K562 (cell line): ENCODE measurements at regions not wholly inside any gene's neighbourhood (a gene's known extent, or its start where the extent isn't known, plus 50 kb on each side); places are given as distances from the start of the nearest gene placed in this dataset.

Experiments used
- ATAC-seq: fragments of 200-7000 bp; cut with Tn5 transposase; 3 replicates; pipeline ENCODE4 v1.9.1; 2020; ENCODE audit warnings: moderate library complexity
- BruUV-seq: library from RNA; stranded (reverse); fragments of 400-500 nt; replicated peaks from 2 replicates; lab custom pipeline; 2021; lab: Mats Ljungman, UMichigan
- CTCF ChIA-PET: fragments of 300-600 bp; formaldehyde crosslinking; extraction: SDS; loops from one replicate; lab custom pipeline; 2021; ENCODE audit warnings: low intra/inter-chr PET ratio; lab: Yijun Ruan, JAX
- POLR2A ChIA-PET: fragments of 300-600, 350-650 bp; sonication (Branson Sonifier 250); formaldehyde crosslinking; extraction: SDS; loops from one replicate; lab custom pipeline; 2021; ENCODE audit warnings: antibody characterized with exemption, inconsistent platforms; lab: Yijun Ruan, JAX
- DNase-seq, 4 experiments: peaks; one replicate each; pipeline versions ENCODE4 v3.0.0 to v3.0.0-alpha.2; 2011 to 2018; ENCODE audit warnings: low spot score in 3 of 4, mixed read lengths in 3 of 4; ENCODE audit errors: extremely low read depth in 1 of 4
- FAIRE-seq: peaks from 2 replicates; lab custom pipeline; 2011; peaks lifted over from hg19 to GRCh38; lab: Jason Lieb, UNC
- H2AFZ ChIP-seq: 2 replicates; pipeline ENCODE4 v1.6.0; 2011; ENCODE audit warnings: low read depth, low read length, control low read depth, inconsistent platforms
- H3K27ac ChIP-seq: fragments of 200-600 bp; 3 replicates; pipeline ENCODE4 v1.8.0; 2011; ENCODE audit warnings: low read depth, mild to moderate bottlenecking, control low read depth, inconsistent platforms, low read length, moderate library complexity, mixed read lengths; ENCODE audit errors: extremely low read depth
- H3K27me3 ChIP-seq, 2 experiments: fragments of 300-600 bp in 1 of 2; 2 replicates in 1 of 2; 3 replicates in 1 of 2; pipeline versions ENCODE4 v1.6.0 to v1.8.0; 2011; ENCODE audit warnings: inconsistent platforms in 2 of 2, low read length in 2 of 2, mild to moderate bottlenecking in 1 of 2, mixed read lengths in 1 of 2, moderate library complexity in 1 of 2; ENCODE audit not compliant: control insufficient read depth in 2 of 2, insufficient read depth in 2 of 2
- H3K36me3 ChIP-seq: fragments of 300-600 bp; 3 replicates; pipeline ENCODE4 v1.8.0; 2011; ENCODE audit warnings: mild to moderate bottlenecking, low read length, inconsistent platforms; ENCODE audit not compliant: control insufficient read depth, insufficient read depth
- H3K4me1 ChIP-seq, 2 experiments: fragments of 200-600 bp in 1 of 2; replicated peaks in 1 of 2; 2 replicates in 1 of 2; 3 replicates in 1 of 2; pipeline versions ENCODE4 v1.5.1 to v1.8.0; 2011; ENCODE audit warnings: inconsistent platforms in 2 of 2, low read length in 2 of 2, mild to moderate bottlenecking in 1 of 2, mixed read lengths in 1 of 2, moderate library complexity in 1 of 2; ENCODE audit not compliant: control insufficient read depth in 2 of 2, insufficient read depth in 2 of 2
- H3K4me2 ChIP-seq: 2 replicates; pipeline ENCODE4 v1.6.1; 2011; ENCODE audit warnings: low read length, control low read depth, inconsistent platforms, mixed read lengths; ENCODE audit not compliant: insufficient read depth
- H3K4me3 ChIP-seq: fragments of 200-600 bp; sonication (generic), shearing (Covaris generic); 2 replicates; pipeline ENCODE4 v1.5.1; 2016; ENCODE audit warnings: control low read depth, inconsistent platforms
- H3K79me2 ChIP-seq: fragments of 200-600 bp; 3 replicates; pipeline ENCODE4 v1.8.0; 2011; ENCODE audit warnings: low read length, inconsistent platforms; ENCODE audit not compliant: control insufficient read depth, insufficient read depth
- H3K9ac ChIP-seq, 2 experiments: 2 replicates each; pipeline versions ENCODE4 v1.6.0 to v1.6.1; 2011; ENCODE audit warnings: low read depth in 2 of 2, low read length in 2 of 2, control low read depth in 1 of 2, inconsistent platforms in 1 of 2, mild to moderate bottlenecking in 1 of 2, mixed read lengths in 1 of 2; ENCODE audit not compliant: insufficient read depth in 1 of 2
- H3K9me1 ChIP-seq: one replicate; pipeline ENCODE4 v1.6.0; 2011; ENCODE audit warnings: inconsistent platforms, mild to moderate bottlenecking, low read length, moderate library complexity; ENCODE audit not compliant: control insufficient read depth, insufficient read depth
- H3K9me3 ChIP-seq: replicated peaks from 2 replicates; pipeline ENCODE4 v1.5.1; 2011; ENCODE audit warnings: low read depth, low read length, inconsistent platforms; ENCODE audit not compliant: control insufficient read depth, insufficient read depth
- H4K20me1 ChIP-seq: replicated peaks from 2 replicates; pipeline ENCODE4 v1.6.1; 2011; ENCODE audit warnings: low read length, inconsistent platforms, mixed read lengths; ENCODE audit not compliant: control insufficient read depth, insufficient read depth
- ARID2 ChIP-seq: fragments of 450-650 bp; IDR thresholded peaks from 2 replicates; pipeline ENCODE4 v1.6.1; 2017; ENCODE audit warnings: antibody characterized with exemption, mild to moderate bottlenecking
- ARNT ChIP-seq, 2 experiments: fragments of 450-650 bp; IDR thresholded peaks; 2 replicates each; pipeline ENCODE4 v1.6.1; 2016; ENCODE audit warnings: mild to moderate bottlenecking in 1 of 2
- ERF ChIP-seq: fragments of 450-650 bp; formaldehyde crosslinking; IDR thresholded peaks from 2 replicates; pipeline ENCODE4 v1.4.0; 2020; ENCODE audit warnings: mild to moderate bottlenecking, mixed read lengths
- GABPB1 ChIP-seq: sonication (generic); formaldehyde crosslinking; IDR thresholded peaks from 2 replicates; pipeline ENCODE4 v1.8.0; 2022; ENCODE audit warnings: mild to moderate bottlenecking, missing genetic modification reagents
- HIVEP1 ChIP-seq: fragments of 250-450 bp; sonication (Bioruptor Pico); IDR thresholded peaks from 2 replicates; pipeline ENCODE4 v1.4.0; 2020; ENCODE audit warnings: mild to moderate bottlenecking
- HMG20B ChIP-seq: fragments of 250-450 bp; sonication (Bioruptor Pico); IDR thresholded peaks from 2 replicates; pipeline ENCODE4 v1.5.0; 2021; ENCODE audit warnings: mild to moderate bottlenecking
- LCOR ChIP-seq: sonication (generic); formaldehyde crosslinking; IDR thresholded peaks from 2 replicates; pipeline ENCODE4 v1.8.0; 2022; ENCODE audit warnings: mild to moderate bottlenecking, missing genetic modification reagents
- PPARD ChIP-seq: fragments of 250-450 bp; sonication (Bioruptor Pico); IDR thresholded peaks from 2 replicates; pipeline ENCODE4 v1.8.0; 2022; ENCODE audit warnings: inconsistent platforms, mild to moderate bottlenecking, moderate library complexity
- RB1 ChIP-seq: fragments of 450-650 bp; IDR thresholded peaks from 2 replicates; pipeline ENCODE4 v1.6.1; 2017; ENCODE audit warnings: low read depth, mild to moderate bottlenecking
- RBM15 ChIP-seq: fragments of 200-400 bp; formaldehyde crosslinking; IDR thresholded peaks from 2 replicates; pipeline ENCODE4 v1.6.1; 2018; ENCODE audit warnings: mild to moderate bottlenecking, low read length, moderate library complexity; ENCODE audit not compliant: insufficient read depth
- RBM17 ChIP-seq: fragments of 200-400 bp; formaldehyde crosslinking; IDR thresholded peaks from 2 replicates; pipeline ENCODE4 v1.6.1; 2017; ENCODE audit warnings: low read depth, mild to moderate bottlenecking, low read length, borderline replicate concordance
- RBM34 ChIP-seq: fragments of 200-400 bp; formaldehyde crosslinking; IDR thresholded peaks from 2 replicates; pipeline ENCODE4 v1.6.1; 2018; ENCODE audit warnings: low read length, borderline replicate concordance; ENCODE audit not compliant: insufficient read depth
- REST ChIP-seq, 2 experiments: fragments of 450-650 bp; formaldehyde crosslinking in 1 of 2; IDR thresholded peaks; 2 replicates each; pipeline versions ENCODE4 v1.4.0 to v1.6.1; 2014 to 2020; ENCODE audit warnings: mild to moderate bottlenecking in 2 of 2, borderline replicate concordance in 1 of 2, low read depth in 1 of 2
- ZBTB2 ChIP-seq: fragments of 450-650 bp; IDR thresholded peaks from 2 replicates; pipeline ENCODE4 v1.6.1; 2016; ENCODE audit warnings: antibody characterized with exemption
- ZNF311 ChIP-seq: fragments of 250-450 bp; sonication (Bioruptor Pico); IDR thresholded peaks from 2 replicates; pipeline ENCODE4 v1.4.0; 2020; ENCODE audit warnings: mild to moderate bottlenecking, moderate library complexity
- WGBS: fragments of 100-300 bp; shearing (Covaris generic); methylation state at CpG from one replicate; pipeline ENCODE4 v1.1.6; 2016; ENCODE audit warnings: low coverage, mixed read lengths; ENCODE audit not compliant: insufficient coverage; ENCODE audit errors: missing lambda C conversion rate; 5-methylcytosine and 5-hydroxymethylcytosine counted together
- in situ Hi-C: fragments of 300-500 bp; cut with MboI; formaldehyde crosslinking; loops from 4 replicates; pipeline ENCODE4 v1.15.0; 2018; ENCODE audit warnings: inconsistent platforms, mixed read lengths
- intact Hi-C: fragments of 100-400 bp; cut with micrococcal nuclease; formaldehyde crosslinking; loops from 2 replicates; pipeline ENCODE4 v1.14.2; 2022

GRCh38 chr13:65725006-65725405 is 1505.1 kb downstream of the PCDH9 start (continued):
- TF ChIP-seq ARID2 (no peak), RBM17 (no peak), PPARD (CRISPR knock-in tag) (no peak), GABPB1 (CRISPR knock-in tag) (no peak), RBM34 (no peak)

GRCh38 chr13:65724226-65724625 is 1505.9 kb downstream of the PCDH9 start:
- CTCF ChIA-PET, result no interaction called here
- POLR2A ChIA-PET, result no interaction called here
- no peak for FAIRE-seq
- 4% methylated on average over 4 of the region's 4 CpGs for WGBS
- H2AFZ ChIP-seq, result no peak overlapping the region
- no peak for DNase-seq
- H3K79me2 ChIP-seq, result no peaks in the 10 kb centered on the region
- no peak overlapping the region for H3K27ac ChIP-seq
- no peak overlapping the region for H3K9ac ChIP-seq
- H3K27me3 ChIP-seq, result no peaks in the 10 kb centered on the region
- ATAC-seq, result no peak
- H4K20me1 ChIP-seq, result no peaks in the 10 kb centered on the region
- H3K4me1 ChIP-seq, result no peaks in the 10 kb centered on the region
- H3K36me3 ChIP-seq, result no peaks in the 10 kb centered on the region
- intact Hi-C loops, result no loop called here
- H3K9me3 ChIP-seq, result no peaks in the 10 kb centered on the region
- no peak overlapping the region for H3K4me3 ChIP-seq
- BruUV-seq, result no TSS peak
- in situ Hi-C loops, result no loop called here
- H3K4me2 ChIP-seq, result no peak overlapping the region
- H3K9me1 ChIP-seq, result no peaks in the 10 kb centered on the region
- TF ChIP-seq ZNF311 (no peak), ERF (CRISPR knock-in tag) (no peak), REST (IDR thresholded peaks at IDR 0.05; ENCODE audit: borderline replicate concordance) (no peak), REST (CRISPR knock-in tag; IDR thresholded peaks at IDR 0.05; ENCODE audit: low read depth) (no peak), RBM15 (no peak), ZBTB2 (no peak), RB1 (no peak), HMG20B (CRISPR knock-in tag) (no peak), HIVEP1 (CRISPR knock-in tag) (no peak), ARNT (IDR thresholded peaks at IDR 0.05) (no peak), LCOR (CRISPR knock-in tag) (no peak)
